B cell (primary cell): ENCODE measurements at regions not wholly inside any gene's neighbourhood (a gene's known extent, or its start where the extent isn't known, plus 50 kb on each side); places are given as distances from the start of the nearest gene placed in this dataset.

Experiments used
- EZH2 ChIP-seq: IDR thresholded peaks from 2 replicates; pipeline ENCODE4 v1.6.1; 2012; ENCODE audit warnings: borderline replicate concordance, low read depth, mild to moderate bottlenecking, moderate library complexity, low read length; ENCODE audit not compliant: insufficient read depth, poor library complexity, severe bottlenecking
- TF ChIP-seq, protein P1 (sequence below): fragments of 200-600 bp; IDR thresholded peaks from one replicate; pipeline ENCODE4 v1.8.0; 2022; ENCODE audit warnings: antibody characterized with exemption, mild to moderate bottlenecking

DNA sequence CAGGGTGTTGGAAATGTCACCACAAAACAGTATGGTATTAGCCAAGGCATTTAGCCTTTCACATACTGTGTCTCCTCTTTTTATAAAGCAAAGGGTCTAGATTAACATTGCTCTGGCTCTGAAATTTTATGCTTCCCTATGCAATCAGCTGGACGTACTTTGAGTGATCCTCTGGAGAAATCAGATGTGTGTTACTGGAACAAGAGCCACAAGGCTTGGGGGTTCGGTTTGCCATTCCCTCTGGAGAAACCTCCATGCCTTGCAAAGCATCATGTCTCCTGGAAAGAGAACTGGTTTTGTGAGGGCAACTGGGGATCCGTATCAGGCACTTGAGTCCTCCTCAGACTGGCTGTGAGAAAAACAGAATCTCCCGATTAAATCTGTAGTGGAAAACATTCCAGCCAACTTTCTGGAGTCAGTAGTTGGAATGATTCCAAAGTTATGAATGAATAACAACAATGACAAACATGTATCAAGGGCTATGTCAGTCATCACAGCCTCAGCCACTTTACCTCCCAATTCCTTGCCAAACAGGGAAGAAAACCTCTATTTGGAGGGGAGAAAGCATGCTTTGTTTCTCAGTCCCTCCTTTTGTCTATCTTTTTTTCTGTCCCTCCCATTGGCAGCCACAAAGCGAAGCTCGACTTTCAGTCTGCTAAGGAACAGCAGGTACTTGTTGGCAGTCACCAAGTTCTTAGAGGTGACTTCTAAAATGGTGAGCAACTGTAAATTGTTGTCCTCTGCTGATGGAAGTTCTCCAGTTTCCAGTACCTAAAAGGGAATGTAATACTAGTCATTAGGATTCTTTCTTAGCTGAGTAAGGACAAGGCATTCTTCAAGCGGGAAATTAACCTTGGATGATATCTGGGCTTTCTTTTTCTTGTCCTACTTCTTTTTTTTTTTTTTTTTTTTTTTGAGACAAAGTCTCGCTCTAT, 864.8 kb upstream of the AUTS2 start:
- TF ChIP-seq, protein P1, sequence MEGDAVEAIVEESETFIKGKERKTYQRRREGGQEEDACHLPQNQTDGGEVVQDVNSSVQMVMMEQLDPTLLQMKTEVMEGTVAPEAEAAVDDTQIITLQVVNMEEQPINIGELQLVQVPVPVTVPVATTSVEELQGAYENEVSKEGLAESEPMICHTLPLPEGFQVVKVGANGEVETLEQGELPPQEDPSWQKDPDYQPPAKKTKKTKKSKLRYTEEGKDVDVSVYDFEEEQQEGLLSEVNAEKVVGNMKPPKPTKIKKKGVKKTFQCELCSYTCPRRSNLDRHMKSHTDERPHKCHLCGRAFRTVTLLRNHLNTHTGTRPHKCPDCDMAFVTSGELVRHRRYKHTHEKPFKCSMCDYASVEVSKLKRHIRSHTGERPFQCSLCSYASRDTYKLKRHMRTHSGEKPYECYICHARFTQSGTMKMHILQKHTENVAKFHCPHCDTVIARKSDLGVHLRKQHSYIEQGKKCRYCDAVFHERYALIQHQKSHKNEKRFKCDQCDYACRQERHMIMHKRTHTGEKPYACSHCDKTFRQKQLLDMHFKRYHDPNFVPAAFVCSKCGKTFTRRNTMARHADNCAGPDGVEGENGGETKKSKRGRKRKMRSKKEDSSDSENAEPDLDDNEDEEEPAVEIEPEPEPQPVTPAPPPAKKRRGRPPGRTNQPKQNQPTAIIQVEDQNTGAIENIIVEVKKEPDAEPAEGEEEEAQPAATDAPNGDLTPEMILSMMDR = no peak
- TF ChIP-seq EZH2 = no peak
